ENCODE measurements at regions not wholly inside any gene's neighbourhood (a gene's known extent, or its start where the extent isn't known, plus 50 kb on each side); places are given as distances from the start of the nearest gene placed in this dataset.
"Not testable (repeated sequence)": the region's sequence is repeated elsewhere in the genome, so short reads cannot be mapped to it uniquely, and the experiment has no call there.

DNA sequence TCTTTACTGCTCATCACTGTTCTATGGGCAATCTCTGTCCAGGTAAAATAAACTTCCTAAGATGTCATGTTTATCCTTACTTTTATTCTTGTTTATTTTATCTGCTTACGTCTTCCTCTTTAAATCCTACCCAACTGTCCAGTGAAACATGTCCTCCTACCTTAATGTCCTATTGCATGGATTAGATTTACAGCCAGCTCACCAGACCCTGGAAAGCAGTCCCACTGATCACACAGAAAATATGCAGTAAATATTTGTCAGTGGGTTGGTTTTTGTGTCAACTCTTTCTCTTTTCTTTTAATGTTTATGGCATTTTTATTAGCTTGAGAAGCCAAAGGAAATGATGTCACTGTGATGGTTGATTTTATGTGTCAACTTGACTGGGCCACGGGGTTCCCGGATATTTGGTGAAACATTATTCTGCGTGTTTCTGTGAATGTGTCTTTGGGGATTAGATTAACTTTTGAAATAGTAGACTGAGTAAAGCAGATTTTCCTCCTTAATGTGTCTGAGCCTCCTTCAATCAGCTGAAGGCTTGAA, 258.3 kb downstream of the SRGAP2C start:
- no peak for DNase-seq (ENCODE audit: low spot score)
- intact Hi-C loops (cut with DNase I), result no loop called here

DNA sequence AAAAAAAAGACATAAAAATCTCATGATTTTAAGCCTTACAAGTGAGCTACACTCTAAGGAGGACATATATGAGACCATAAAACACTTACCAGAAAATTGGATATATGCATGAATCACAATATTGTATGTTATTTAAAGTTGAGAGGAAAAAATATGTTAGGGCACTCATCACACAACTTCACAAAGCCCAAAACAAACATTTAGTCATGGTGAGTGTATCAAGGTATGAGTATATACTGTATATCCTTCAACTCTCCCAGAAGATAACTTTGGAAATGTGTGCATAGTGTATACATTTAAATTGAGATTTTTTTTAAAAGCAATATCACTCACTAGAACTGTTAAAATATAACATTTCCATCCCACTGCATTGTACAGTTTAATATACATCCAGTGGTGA, 259.3 kb downstream of the SRGAP2C start:
- intact Hi-C loops (cut with DNase I), result no loop called here
- no peak for DNase-seq (ENCODE audit: low spot score)

- DNase-seq (ENCODE audit: low spot score), result no peak
- intact Hi-C loops (cut with DNase I), result no loop called here
Observed at GRCh38 chr1:121445679-121446078, 260.9 kb downstream of the SRGAP2C start.

DNA sequence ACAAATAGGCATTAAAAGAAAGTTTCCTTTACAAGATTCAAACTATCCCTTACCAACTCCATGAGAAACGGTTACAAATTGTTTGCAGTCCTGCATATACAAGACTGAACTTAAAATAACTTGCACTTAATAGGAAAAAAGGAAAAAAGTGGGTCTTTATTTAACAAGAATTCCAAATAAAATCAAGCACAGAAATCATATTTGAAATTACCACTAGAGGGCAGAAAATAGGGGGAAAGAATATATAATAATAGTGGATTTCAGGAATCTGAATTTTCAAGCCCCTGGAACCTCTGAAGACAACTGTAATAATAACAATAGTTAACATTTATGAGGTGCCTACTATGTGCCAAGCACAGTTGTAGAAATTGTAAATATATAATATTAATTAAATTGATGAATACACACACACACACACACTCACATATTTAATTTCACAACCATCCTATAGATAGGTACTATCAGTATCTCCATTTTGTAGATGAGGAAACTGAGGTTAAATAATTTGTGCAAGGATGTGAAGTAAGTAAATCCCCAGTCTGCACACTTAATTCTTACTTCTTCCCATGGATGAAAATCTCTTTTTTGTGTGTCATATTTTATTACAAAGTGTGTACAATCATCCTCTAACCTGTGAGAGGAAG, 262.6 kb downstream of the SRGAP2C start:
- intact Hi-C loops (cut with DNase I); DNase-seq (ENCODE audit: low spot score): not testable (repeated sequence)

DNA sequence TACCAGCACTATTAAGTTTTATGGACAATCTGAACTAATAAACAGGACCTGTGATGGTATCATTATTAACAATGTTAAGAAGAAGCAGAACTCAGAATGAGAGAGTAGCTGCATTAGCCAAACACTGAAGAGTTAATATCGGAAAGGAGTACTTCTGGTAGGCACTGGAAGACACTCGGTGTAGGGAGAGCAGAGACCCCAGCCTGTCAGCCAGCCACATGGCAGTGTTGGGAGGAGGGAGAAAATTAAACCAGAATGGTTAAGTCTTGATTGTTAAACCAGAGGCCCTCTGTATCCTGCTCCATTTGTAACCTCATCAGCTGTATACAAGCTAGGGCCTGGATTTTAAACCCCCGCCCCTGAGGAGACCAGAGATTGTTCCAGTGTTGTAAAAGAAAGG, 263.3 kb downstream of the SRGAP2C start:
- DNase-seq (ENCODE audit: low spot score); intact Hi-C loops (cut with DNase I): not testable (repeated sequence)

DNA sequence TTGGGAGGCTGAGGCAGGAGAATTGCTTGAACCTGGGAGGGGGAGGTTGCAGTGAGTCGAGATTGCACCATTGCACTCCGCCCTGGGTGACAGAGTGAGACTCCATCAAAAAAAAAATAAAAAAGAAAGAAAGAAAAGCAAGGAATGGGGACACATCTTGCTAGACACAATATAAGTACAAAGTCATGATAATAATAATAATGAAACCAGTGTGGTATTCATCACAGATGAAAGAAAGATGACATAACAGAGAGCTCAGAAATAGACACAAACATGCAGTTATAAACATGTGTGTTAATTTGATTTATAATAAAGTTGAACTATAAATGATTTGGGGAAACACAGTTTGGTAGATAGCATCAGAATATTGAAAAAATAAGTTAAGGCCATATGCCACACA, 264.1 kb downstream of the SRGAP2C start:
- intact Hi-C loops (cut with DNase I), result no loop called here
- no peak for DNase-seq (ENCODE audit: low spot score)

DNA sequence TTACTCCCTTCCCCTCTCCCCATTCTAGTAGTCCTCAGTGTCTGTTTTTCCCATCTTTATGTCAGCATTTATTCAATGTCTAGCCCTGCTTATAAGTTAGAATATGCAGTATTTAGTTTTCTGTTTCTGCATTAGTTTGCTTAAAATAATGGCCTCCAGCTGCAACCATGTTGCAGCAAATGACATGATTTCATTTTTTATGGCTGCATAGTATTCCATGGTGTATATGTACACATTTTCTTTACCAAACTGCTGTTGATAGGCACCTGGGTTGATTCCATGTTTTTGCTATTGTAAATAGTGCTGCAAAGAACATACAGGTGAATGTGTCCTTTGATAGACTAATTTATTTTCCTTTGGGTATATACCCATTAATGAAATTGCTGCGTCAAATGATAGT, 267.7 kb downstream of the SRGAP2C start:
- no peak for DNase-seq (ENCODE audit: low spot score)
- intact Hi-C loops (cut with DNase I), result no loop called here

GRCh38 chr1:121458291-121459048, 273.7 kb downstream of the SRGAP2C start:
- intact Hi-C loops (cut with DNase I), result no loop called here
- DNase-seq (ENCODE audit: low spot score), result no peak

DNA sequence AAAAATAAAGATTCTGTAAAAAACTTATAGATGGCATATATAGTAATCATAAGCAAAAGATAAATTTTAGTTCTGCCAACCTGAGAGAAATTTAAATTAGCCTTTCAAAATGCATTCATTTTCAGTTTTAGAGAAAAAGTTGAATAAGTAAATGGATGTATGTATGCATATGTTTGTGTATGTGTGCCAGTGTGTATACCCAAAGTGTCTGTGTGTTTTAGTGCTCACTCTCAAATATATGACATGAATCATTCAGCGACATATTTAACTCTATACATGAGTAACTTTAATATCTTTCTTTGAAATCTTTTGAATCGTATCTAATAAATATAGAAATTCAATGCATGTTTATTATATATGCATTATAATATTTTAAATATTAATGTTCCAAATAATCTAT, 274.5 kb downstream of the SRGAP2C start:
- intact Hi-C loops (cut with DNase I), result no loop called here
- DNase-seq (ENCODE audit: low spot score), result no peak

DNA sequence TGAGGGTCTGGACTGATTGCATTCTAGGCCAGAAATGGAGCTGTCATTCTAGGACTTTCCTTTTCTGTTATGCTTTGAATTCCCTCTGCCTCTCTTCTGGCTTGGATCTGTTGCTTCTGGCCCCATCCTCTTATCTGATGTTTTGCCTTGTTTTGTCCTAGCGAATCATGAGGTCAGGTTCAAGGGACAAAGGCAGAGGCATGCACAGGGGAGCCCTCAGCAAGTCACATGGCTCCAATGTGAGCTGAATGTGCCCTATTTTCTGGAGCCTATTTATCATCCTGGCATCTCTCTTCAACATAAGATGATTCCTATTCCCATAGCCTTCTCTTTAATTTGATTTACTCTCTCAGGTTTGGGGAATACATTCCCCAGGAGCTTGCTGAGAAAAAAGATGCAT, 284.6 kb downstream of the SRGAP2C start:
- intact Hi-C loops (cut with DNase I); DNase-seq (ENCODE audit: low spot score): not testable (repeated sequence)

DNA sequence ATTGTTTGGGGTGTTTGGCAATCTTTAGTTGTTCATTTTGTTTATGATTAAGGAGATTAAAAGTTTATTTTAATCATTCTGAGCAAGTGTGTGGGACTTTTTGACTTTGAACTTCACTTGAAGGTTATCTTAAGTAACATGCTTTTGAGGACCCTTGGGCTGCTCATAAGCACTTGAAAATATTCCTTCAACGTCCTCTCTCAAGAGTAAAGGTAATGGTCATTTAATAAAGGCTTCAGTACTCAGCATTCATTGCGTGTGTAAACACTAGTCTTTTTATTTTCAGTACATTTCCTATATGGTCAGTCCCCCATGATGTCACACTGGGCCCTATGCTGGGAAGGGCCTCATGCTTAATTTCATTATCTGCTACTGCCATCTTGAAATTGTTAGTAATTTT, 285.6 kb downstream of the SRGAP2C start:
- intact Hi-C loops (cut with DNase I); DNase-seq (ENCODE audit: low spot score): not testable (repeated sequence)

- DNase-seq (ENCODE audit: low spot score), result no peak
Observed at GRCh38 chr1:121471523-121471922, 286.7 kb downstream of the SRGAP2C start.

DNA sequence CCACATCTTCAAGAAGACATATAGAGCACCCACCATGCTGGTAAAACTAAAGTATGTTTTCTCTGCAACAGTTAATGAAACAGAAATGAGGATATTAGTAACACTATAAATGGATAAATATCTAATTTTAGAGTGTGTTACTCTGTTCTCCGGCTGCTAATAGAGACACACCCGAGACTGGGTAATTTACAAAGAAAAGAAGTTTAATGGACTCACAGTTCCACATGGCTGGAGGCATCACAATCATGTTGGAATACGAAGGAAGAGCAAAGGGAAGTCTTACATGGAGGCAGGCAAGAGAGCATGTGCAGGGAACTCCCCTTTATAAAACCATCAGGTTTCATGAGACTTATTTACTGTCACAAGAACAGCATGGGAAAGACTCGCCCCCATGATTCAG, 287.2 kb downstream of the SRGAP2C start:
- intact Hi-C loops (cut with DNase I), result no loop called here
- no peak for DNase-seq (ENCODE audit: low spot score)

More at GRCh38 chr1:121471523-121471922, 286.7 kb downstream of the SRGAP2C start:
- intact Hi-C loops (cut with DNase I), result no loop called here

DNA sequence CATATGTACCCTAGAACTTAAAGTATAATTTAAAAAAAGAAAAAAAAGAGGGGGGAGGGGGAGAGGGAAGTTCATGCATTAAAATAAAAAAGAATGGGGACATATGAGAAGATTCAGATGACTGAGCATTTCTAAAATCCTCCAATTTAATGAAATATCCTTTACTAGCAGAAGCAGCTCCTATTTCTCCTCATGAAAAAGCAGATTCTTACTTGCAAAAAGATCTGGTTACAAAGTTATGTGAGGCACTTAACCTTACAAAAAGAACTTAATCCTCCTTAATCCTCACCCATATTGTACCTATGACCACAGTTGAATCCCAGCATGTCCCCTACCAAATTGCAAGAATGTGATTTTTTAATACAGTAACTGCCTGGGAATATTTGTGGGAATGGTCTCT, 298.5 kb downstream of the SRGAP2C start:
- intact Hi-C loops (cut with DNase I), result no loop called here
- no peak for DNase-seq (ENCODE audit: low spot score)

GRCh38 chr1:121483961-121484424, 299.2 kb downstream of the SRGAP2C start:
- DNase-seq (ENCODE audit: low spot score), result no peak
- intact Hi-C loops (cut with DNase I), result no loop called here

GRCh38 chr1:121494796-121495195, 310.0 kb downstream of the SRGAP2C start:
- intact Hi-C loops (cut with DNase I), result not testable (repeated sequence)

DNA sequence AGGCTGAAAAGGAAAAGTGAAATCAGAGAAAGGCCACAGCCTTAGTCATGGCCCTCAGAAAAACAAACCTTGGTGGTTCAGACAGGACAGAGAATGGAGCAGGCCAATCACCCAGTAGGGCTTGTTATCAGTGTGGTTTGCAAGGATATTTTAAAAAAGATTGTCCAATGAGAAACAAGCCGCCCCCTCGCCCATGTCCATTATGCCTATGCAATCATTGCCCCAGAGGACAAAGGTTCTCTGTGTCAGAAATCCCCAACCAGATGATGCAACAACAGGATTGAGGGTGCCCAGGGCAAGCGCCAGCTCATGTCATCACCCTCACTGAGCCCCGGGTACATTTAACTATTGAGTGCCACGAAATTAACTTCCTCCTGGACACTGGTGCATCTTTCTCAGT, 326.7 kb downstream of the SRGAP2C start:
- DNase-seq (ENCODE audit: low spot score); intact Hi-C loops (cut with DNase I): not testable (repeated sequence)

More at GRCh38 chr1:121494796-121495195, 310.0 kb downstream of the SRGAP2C start:
- not testable (repeated sequence) for DNase-seq (ENCODE audit: low spot score)

DNA sequence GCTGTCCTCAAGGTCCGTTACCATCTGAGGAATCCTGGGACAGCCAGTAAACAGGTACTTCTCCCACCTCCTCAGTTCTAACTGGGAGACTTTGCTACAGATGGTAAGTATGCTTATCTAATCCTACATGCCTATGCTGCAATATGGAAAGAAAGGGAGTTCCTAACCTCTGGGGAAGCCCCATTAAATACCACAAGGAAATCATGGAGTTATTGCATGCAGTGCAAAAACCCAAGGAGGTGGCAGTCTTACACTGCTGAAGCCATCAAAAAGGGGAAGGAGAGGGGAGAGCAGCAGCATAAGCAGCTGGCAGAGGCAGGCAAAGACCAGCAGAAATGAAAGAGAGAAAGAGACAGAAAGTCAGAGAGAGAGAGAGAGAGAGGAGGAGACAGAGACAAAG, 327.1 kb downstream of the SRGAP2C start:
- DNase-seq (ENCODE audit: low spot score); intact Hi-C loops (cut with DNase I): not testable (repeated sequence)

DNA sequence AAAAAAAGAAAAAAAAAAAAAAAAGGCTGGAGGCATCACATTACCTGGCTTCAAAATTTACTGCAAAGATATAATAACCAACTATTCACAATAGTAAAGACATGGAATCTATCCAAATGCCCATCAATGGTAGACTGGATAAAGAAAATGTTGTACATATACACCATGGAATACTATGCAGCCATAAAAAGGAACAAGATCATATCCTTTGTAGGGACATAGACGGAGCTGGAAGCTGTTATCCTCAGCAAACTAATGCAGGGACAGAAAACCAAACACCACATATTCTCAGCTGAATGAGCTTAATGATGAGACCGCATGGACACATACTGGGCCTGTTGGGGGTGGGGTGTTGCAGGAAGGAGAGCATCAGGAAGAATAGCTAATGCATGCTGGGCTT, 330.5 kb downstream of the SRGAP2C start:
- DNase-seq (ENCODE audit: low spot score), result no peak
- intact Hi-C loops (cut with DNase I), result no loop called here

GRCh38 chr1:121516234-121516967, 331.6 kb downstream of the SRGAP2C start:
- intact Hi-C loops (cut with DNase I), result no loop called here
- no peak for DNase-seq (ENCODE audit: low spot score)

Data from posterior vena cava (tissue), 2 donors.